ENCODE measurements at regions not wholly inside any gene's neighbourhood (a gene's known extent, or its start where the extent isn't known, plus 50 kb on each side); places are given as distances from the start of the nearest gene placed in this dataset.

DNA sequence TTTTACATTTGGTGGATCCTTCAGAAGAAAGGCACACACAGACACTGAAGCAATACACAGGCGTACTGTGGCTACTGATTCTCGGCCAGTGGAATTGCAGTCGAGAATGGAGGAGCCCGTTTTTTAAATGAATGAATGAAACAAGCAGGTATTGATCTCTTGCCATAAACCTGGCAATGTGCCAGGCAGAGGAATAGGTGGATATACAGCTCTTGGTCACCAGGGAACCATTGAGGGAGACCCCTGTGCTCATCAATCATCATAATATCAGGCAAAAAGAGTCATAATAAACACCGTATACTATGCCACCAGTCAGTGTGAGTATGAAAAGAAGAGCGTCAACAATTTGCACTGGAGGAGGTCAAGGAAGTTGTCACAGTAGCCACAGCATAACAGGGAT, 140.3 kb upstream of the FOXF1 start:
- ChIA-PET SMC1A (ENCODE audit: uncharacterized antibody, unreplicated experiment) (no interaction called here), POLR2A (no interaction called here), RAD21 (ENCODE audit: unreplicated experiment) (no interaction called here), CTCF (no interaction called here)
- Histone ChIP-seq H4K20me1 (ENCODE audit: control insufficient read depth, insufficient read depth) (no peaks in the 10 kb centered on the region), H3K9ac (ENCODE audit: control insufficient read depth, insufficient read depth, low read length) (no peak overlapping the region), H2AFZ (ENCODE audit: control insufficient read depth, low read depth, low read length) (no peak overlapping the region), H3K9me3 (replicated peaks; ENCODE audit: control insufficient read depth, insufficient read depth, low read length) (no peaks in the 10 kb centered on the region), H3K36me3 (ENCODE audit: control insufficient read depth in 2 of 2, insufficient read depth in 2 of 2, low read length in 1 of 2) (no peaks in the 10 kb centered on the region), H3K79me2 (ENCODE audit: control insufficient read depth, insufficient read depth, low read length) (no peaks in the 10 kb centered on the region), H3K4me1 (ENCODE audit: control insufficient read depth, insufficient read depth, low read length) (no peaks in the 10 kb centered on the region), H3K27ac (ENCODE audit: control insufficient read depth, insufficient read depth) (no peak overlapping the region), H3K4me3 (no peak overlapping the region), H3K4me2 (ENCODE audit: control insufficient read depth, insufficient read depth) (no peak overlapping the region), H3K27me3 (replicated peaks in 1 of 2; ENCODE audit: control insufficient read depth in 2 of 2, insufficient read depth in 2 of 2, low read length in 1 of 2) (peaks cover 2% of the 10 kb centered on the region in 2 experiments; a peak in 2 of 4 replicates)
- no peak for ATAC-seq
- in situ Hi-C loops (cut with MboI) (no loop called here), intact Hi-C loops (cut with micrococcal nuclease; ENCODE audit: unreplicated experiment) (no loop called here)
- BruUV-seq (replicated peaks): no TSS peak
- FAIRE-seq: no peak
- no peak for TF ChIP-seq TAF1 (IDR thresholded peaks at IDR 0.05; ENCODE audit: borderline replicate concordance, low read depth, low read length)
- WGBS (ENCODE audit: insufficient coverage, insufficient replicate concordance, low lambda C conversion rate, missing lambda C conversion rate): 32% methylated on average over 6 of the region's 6 CpGs
- DNase-seq (ENCODE audit: low read depth, low spot score): no peak

DNA sequence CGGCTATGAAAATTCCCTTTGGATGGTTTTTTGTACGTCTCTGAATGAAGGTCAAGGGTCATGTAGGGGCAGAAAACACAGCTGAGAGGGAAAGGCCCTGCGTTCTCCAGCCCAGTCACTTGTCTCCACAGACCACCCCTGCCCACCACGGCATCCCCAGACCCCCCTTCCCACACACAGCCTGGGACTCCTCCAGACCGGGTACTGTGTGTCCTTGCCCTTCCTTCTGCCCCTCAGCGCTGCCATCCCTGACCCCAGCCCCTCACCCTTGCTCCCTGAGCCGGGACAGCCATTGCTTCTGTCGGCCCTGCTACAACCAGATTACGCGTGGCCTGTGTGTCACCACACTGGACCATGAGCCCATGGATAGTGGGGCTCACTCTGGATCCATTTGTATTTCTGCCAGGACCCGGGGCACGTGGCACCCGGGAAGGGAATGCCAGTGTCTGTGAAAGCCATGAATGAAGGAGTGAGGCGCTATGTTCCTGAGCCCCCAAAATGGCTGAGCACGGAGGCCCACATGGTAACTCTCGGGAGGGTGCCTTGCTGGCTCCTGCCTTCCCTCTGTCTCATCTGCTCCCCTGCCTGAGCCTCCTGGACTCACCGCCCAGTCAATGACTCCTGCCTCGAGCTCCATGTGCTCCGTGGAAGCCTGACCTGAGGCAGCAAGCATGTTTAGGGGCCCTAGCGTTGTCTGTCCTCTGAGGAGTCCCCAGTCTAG, 139.1 kb upstream of the FOXF1 start:
- ATAC-seq (no peak), FAIRE-seq (no peak), DNase-seq (ENCODE audit: low read depth, low spot score) (no peak)
- CTCF ChIA-PET: no interaction called here
- 33% methylated on average over 20 of the region's 20 CpGs for WGBS (ENCODE audit: insufficient coverage, insufficient replicate concordance, low lambda C conversion rate, missing lambda C conversion rate)
- intact Hi-C loops (cut with micrococcal nuclease; ENCODE audit: unreplicated experiment): no loop called here
- RAD21 ChIA-PET (ENCODE audit: unreplicated experiment): no interaction called here
- SMC1A ChIA-PET (ENCODE audit: uncharacterized antibody, unreplicated experiment): no interaction called here
- POLR2A ChIA-PET: no interaction called here
- Histone ChIP-seq H3K4me1 (ENCODE audit: control insufficient read depth, insufficient read depth, low read length) (no peaks in the 10 kb centered on the region), H3K27me3 (replicated peaks in 1 of 2; ENCODE audit: control insufficient read depth in 2 of 2, insufficient read depth in 2 of 2, low read length in 1 of 2) (peaks cover 0 to 2% of the 10 kb centered on the region in 2 experiments; a peak in 2 of 4 replicates), H4K20me1 (ENCODE audit: control insufficient read depth, insufficient read depth) (no peaks in the 10 kb centered on the region), H3K9ac (ENCODE audit: control insufficient read depth, insufficient read depth, low read length) (no peak overlapping the region), H3K9me3 (replicated peaks; ENCODE audit: control insufficient read depth, insufficient read depth, low read length) (no peaks in the 10 kb centered on the region), H2AFZ (ENCODE audit: control insufficient read depth, low read depth, low read length) (no peak overlapping the region), H3K27ac (ENCODE audit: control insufficient read depth, insufficient read depth) (no peak overlapping the region), H3K36me3 (ENCODE audit: control insufficient read depth in 2 of 2, insufficient read depth in 2 of 2, low read length in 1 of 2) (no peaks in the 10 kb centered on the region), H3K79me2 (ENCODE audit: control insufficient read depth, insufficient read depth, low read length) (no peaks in the 10 kb centered on the region), H3K4me2 (ENCODE audit: control insufficient read depth, insufficient read depth) (no peak overlapping the region), H3K4me3 (no peak overlapping the region)
- in situ Hi-C loops (cut with MboI): no loop called here
- no TSS peak for BruUV-seq (replicated peaks)
- TF ChIP-seq CBX5 (IDR thresholded peaks at IDR 0.05; ENCODE audit: low read depth) (no peak), MEF2B (IDR thresholded peaks at IDR 0.05; ENCODE audit: partially characterized antibody, poor library complexity, severe bottlenecking) (no peak), KDM1A (IDR thresholded peaks at IDR 0.05; ENCODE audit: borderline replicate concordance) (no peak), NFYB (IDR thresholded peaks at IDR 0.05; ENCODE audit: insufficient read depth, low read depth, low read length) (no peak)
- TF ChIP-seq, protein P1, sequence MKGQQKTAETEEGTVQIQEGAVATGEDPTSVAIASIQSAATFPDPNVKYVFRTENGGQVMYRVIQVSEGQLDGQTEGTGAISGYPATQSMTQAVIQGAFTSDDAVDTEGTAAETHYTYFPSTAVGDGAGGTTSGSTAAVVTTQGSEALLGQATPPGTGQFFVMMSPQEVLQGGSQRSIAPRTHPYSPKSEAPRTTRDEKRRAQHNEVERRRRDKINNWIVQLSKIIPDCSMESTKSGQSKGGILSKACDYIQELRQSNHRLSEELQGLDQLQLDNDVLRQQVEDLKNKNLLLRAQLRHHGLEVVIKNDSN (IDR thresholded peaks at IDR 0.05; ENCODE audit: borderline replicate concordance, extremely low read length, insufficient read depth, low read depth, low read length): no peak
- TF ChIP-seq, protein P2, sequence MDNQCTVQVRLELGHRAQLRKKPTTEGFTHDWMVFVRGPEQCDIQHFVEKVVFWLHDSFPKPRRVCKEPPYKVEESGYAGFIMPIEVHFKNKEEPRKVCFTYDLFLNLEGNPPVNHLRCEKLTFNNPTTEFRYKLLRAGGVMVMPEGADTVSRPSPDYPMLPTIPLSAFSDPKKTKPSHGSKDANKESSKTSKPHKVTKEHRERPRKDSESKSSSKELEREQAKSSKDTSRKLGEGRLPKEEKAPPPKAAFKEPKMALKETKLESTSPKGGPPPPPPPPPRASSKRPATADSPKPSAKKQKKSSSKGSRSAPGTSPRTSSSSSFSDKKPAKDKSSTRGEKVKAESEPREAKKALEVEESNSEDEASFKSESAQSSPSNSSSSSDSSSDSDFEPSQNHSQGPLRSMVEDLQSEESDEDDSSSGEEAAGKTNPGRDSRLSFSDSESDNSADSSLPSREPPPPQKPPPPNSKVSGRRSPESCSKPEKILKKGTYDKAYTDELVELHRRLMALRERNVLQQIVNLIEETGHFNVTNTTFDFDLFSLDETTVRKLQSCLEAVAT (IDR thresholded peaks at IDR 0.05): no peak
- TF ChIP-seq, protein P3, sequence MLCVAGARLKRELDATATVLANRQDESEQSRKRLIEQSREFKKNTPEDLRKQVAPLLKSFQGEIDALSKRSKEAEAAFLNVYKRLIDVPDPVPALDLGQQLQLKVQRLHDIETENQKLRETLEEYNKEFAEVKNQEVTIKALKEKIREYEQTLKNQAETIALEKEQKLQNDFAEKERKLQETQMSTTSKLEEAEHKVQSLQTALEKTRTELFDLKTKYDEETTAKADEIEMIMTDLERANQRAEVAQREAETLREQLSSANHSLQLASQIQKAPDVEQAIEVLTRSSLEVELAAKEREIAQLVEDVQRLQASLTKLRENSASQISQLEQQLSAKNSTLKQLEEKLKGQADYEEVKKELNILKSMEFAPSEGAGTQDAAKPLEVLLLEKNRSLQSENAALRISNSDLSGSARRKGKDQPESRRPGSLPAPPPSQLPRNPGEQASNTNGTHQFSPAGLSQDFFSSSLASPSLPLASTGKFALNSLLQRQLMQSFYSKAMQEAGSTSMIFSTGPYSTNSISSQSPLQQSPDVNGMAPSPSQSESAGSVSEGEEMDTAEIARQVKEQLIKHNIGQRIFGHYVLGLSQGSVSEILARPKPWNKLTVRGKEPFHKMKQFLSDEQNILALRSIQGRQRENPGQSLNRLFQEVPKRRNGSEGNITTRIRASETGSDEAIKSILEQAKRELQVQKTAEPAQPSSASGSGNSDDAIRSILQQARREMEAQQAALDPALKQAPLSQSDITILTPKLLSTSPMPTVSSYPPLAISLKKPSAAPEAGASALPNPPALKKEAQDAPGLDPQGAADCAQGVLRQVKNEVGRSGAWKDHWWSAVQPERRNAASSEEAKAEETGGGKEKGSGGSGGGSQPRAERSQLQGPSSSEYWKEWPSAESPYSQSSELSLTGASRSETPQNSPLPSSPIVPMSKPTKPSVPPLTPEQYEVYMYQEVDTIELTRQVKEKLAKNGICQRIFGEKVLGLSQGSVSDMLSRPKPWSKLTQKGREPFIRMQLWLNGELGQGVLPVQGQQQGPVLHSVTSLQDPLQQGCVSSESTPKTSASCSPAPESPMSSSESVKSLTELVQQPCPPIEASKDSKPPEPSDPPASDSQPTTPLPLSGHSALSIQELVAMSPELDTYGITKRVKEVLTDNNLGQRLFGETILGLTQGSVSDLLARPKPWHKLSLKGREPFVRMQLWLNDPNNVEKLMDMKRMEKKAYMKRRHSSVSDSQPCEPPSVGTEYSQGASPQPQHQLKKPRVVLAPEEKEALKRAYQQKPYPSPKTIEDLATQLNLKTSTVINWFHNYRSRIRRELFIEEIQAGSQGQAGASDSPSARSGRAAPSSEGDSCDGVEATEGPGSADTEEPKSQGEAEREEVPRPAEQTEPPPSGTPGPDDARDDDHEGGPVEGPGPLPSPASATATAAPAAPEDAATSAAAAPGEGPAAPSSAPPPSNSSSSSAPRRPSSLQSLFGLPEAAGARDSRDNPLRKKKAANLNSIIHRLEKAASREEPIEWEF (IDR thresholded peaks at IDR 0.05; ENCODE audit: insufficient replicate concordance, low read depth, low read length): no peak

Data from GM12878 (cell line).